ENCODE measurements at regions not wholly inside any gene's neighbourhood (a gene's known extent, or its start where the extent isn't known, plus 50 kb on each side); places are given as distances from the start of the nearest gene placed in this dataset.

- Mint-ChIP-seq H3K36me3 (ENCODE audit: low read depth) (no peaks in the 10 kb centered on the region), H3K27me3 (ENCODE audit: low read depth) (peaks cover 30% of the 10 kb centered on the region), H3K27ac (no peak overlapping the region), H3K9me3 (no peaks in the 10 kb centered on the region), H3K4me3 (ENCODE audit: low read depth) (no peak overlapping the region), H3K4me1 (ENCODE audit: low read depth) (no peaks in the 10 kb centered on the region)
- DNase-seq (ENCODE audit: low spot score): no peak
- intact Hi-C loops (cut with micrococcal nuclease): no loop called here
These were observed 112.4 kb upstream of the SLC38A4 start for GRCh38 chr12:46938071-46938678.

GRCh38 chr12:46941981-46942380, 116.2 kb upstream of the SLC38A4 start:
- H3K9me3 Mint-ChIP-seq: no peaks in the 10 kb centered on the region
- H3K4me1 Mint-ChIP-seq (ENCODE audit: low read depth): no peaks in the 10 kb centered on the region
- intact Hi-C loops (cut with micrococcal nuclease): no loop called here
- H3K4me3 Mint-ChIP-seq (ENCODE audit: low read depth): no peak overlapping the region
- H3K36me3 Mint-ChIP-seq (ENCODE audit: low read depth): no peaks in the 10 kb centered on the region
- peaks cover 10% of the 10 kb centered on the region for H3K27me3 Mint-ChIP-seq (ENCODE audit: low read depth)
- H3K27ac Mint-ChIP-seq: no peak overlapping the region
- no peak for DNase-seq (ENCODE audit: low spot score)

- H3K36me3 Mint-ChIP-seq (ENCODE audit: low read depth): no peaks in the 10 kb centered on the region
- no peak overlapping the region for H3K4me3 Mint-ChIP-seq (ENCODE audit: low read depth)
- no peaks in the 10 kb centered on the region for H3K9me3 Mint-ChIP-seq
- intact Hi-C loops (cut with micrococcal nuclease): no loop called here
- DNase-seq (ENCODE audit: low spot score): no peak
- H3K27ac Mint-ChIP-seq: no peak overlapping the region
- peaks cover 8% of the 10 kb centered on the region for H3K27me3 Mint-ChIP-seq (ENCODE audit: low read depth)
- H3K4me1 Mint-ChIP-seq (ENCODE audit: low read depth): no peaks in the 10 kb centered on the region
These were observed 116.8 kb upstream of the SLC38A4 start for GRCh38 chr12:46942579-46942978.

GRCh38 chr12:46944088-46944487, 118.3 kb upstream of the SLC38A4 start:
- Mint-ChIP-seq H3K4me1 (ENCODE audit: low read depth) (no peaks in the 10 kb centered on the region), H3K9me3 (no peaks in the 10 kb centered on the region), H3K27ac (no peak overlapping the region), H3K36me3 (ENCODE audit: low read depth) (no peaks in the 10 kb centered on the region), H3K4me3 (ENCODE audit: low read depth) (no peak overlapping the region), H3K27me3 (ENCODE audit: low read depth) (no peaks in the 10 kb centered on the region)
- intact Hi-C loops (cut with micrococcal nuclease): no loop called here
- DNase-seq (ENCODE audit: low spot score): no peak

- no peak overlapping the region for H3K27ac Mint-ChIP-seq
- intact Hi-C loops (cut with micrococcal nuclease): no loop called here
- DNase-seq (ENCODE audit: low spot score): no peak
- H3K4me1 Mint-ChIP-seq (ENCODE audit: low read depth): no peaks in the 10 kb centered on the region
- no peak overlapping the region for H3K4me3 Mint-ChIP-seq (ENCODE audit: low read depth)
- no peaks in the 10 kb centered on the region for H3K36me3 Mint-ChIP-seq (ENCODE audit: low read depth)
- no peaks in the 10 kb centered on the region for H3K9me3 Mint-ChIP-seq
- no peaks in the 10 kb centered on the region for H3K27me3 Mint-ChIP-seq (ENCODE audit: low read depth)
These were observed 119.0 kb upstream of the SLC38A4 start for GRCh38 chr12:46944771-46945170.

- intact Hi-C loops (cut with micrococcal nuclease): no loop called here
- no peaks in the 10 kb centered on the region for H3K36me3 Mint-ChIP-seq (ENCODE audit: low read depth)
- H3K4me1 Mint-ChIP-seq (ENCODE audit: low read depth): no peaks in the 10 kb centered on the region
These were observed 119.8 kb upstream of the SLC38A4 start for GRCh38 chr12:46945591-46945990.

GRCh38 chr12:46946137-46946536, 120.3 kb upstream of the SLC38A4 start:
- no peaks in the 10 kb centered on the region for H3K27me3 Mint-ChIP-seq (ENCODE audit: low read depth)
- H3K4me3 Mint-ChIP-seq (ENCODE audit: low read depth): no peak overlapping the region
- H3K9me3 Mint-ChIP-seq: no peaks in the 10 kb centered on the region
- no peak overlapping the region for H3K27ac Mint-ChIP-seq
- intact Hi-C loops (cut with micrococcal nuclease): no loop called here
- H3K4me1 Mint-ChIP-seq (ENCODE audit: low read depth): no peaks in the 10 kb centered on the region
- no peaks in the 10 kb centered on the region for H3K36me3 Mint-ChIP-seq (ENCODE audit: low read depth)
- DNase-seq (ENCODE audit: low spot score): no peak

More at GRCh38 chr12:46945591-46945990, 119.8 kb upstream of the SLC38A4 start:
- Mint-ChIP-seq H3K4me3 (ENCODE audit: low read depth) (no peak overlapping the region), H3K9me3 (no peaks in the 10 kb centered on the region), H3K27ac (no peak overlapping the region), H3K27me3 (ENCODE audit: low read depth) (no peaks in the 10 kb centered on the region)
- no peak for DNase-seq (ENCODE audit: low spot score)

- H3K36me3 Mint-ChIP-seq (ENCODE audit: low read depth): no peaks in the 10 kb centered on the region
- no peak overlapping the region for H3K27ac Mint-ChIP-seq
- H3K27me3 Mint-ChIP-seq (ENCODE audit: low read depth): peaks cover 4% of the 10 kb centered on the region
These were observed 123.2 kb upstream of the SLC38A4 start for GRCh38 chr12:46948936-46949545.

GRCh38 chr12:46950094-46950493, 124.3 kb upstream of the SLC38A4 start:
- Mint-ChIP-seq H3K27me3 (ENCODE audit: low read depth) (peaks cover 4% of the 10 kb centered on the region), H3K36me3 (ENCODE audit: low read depth) (no peaks in the 10 kb centered on the region), H3K4me1 (ENCODE audit: low read depth) (peaks cover 1% of the 10 kb centered on the region), H3K27ac (no peak overlapping the region), H3K4me3 (ENCODE audit: low read depth) (no peak overlapping the region), H3K9me3 (no peaks in the 10 kb centered on the region)
- DNase-seq (ENCODE audit: low spot score): no peak
- intact Hi-C loops (cut with micrococcal nuclease): no loop called here

More at GRCh38 chr12:46948936-46949545, 123.2 kb upstream of the SLC38A4 start:
- no peak overlapping the region for H3K4me3 Mint-ChIP-seq (ENCODE audit: low read depth)
- intact Hi-C loops (cut with micrococcal nuclease): no loop called here
- no peaks in the 10 kb centered on the region for H3K9me3 Mint-ChIP-seq
- H3K4me1 Mint-ChIP-seq (ENCODE audit: low read depth): peaks cover 1% of the 10 kb centered on the region
- no peak for DNase-seq (ENCODE audit: low spot score)

- no peak for DNase-seq (ENCODE audit: low spot score)
- H3K27me3 Mint-ChIP-seq (ENCODE audit: low read depth): peaks cover 6% of the 10 kb centered on the region
- no peaks in the 10 kb centered on the region for H3K36me3 Mint-ChIP-seq (ENCODE audit: low read depth)
- H3K4me3 Mint-ChIP-seq (ENCODE audit: low read depth): no peak overlapping the region
- H3K9me3 Mint-ChIP-seq: no peaks in the 10 kb centered on the region
- H3K27ac Mint-ChIP-seq: no peak overlapping the region
- intact Hi-C loops (cut with micrococcal nuclease): no loop called here
- peaks cover 1% of the 10 kb centered on the region for H3K4me1 Mint-ChIP-seq (ENCODE audit: low read depth)
These were observed 126.4 kb upstream of the PCED1B start for GRCh38 chr12:46952880-46953483.

- intact Hi-C loops (cut with micrococcal nuclease): no loop called here
These were observed 122.9 kb upstream of the PCED1B start for GRCh38 chr12:46956451-46957035.

GRCh38 chr12:46958053-46958452, 121.4 kb upstream of the PCED1B start:
- no peak overlapping the region for H3K27ac Mint-ChIP-seq
- no peak overlapping the region for H3K4me3 Mint-ChIP-seq (ENCODE audit: low read depth)
- no peaks in the 10 kb centered on the region for H3K9me3 Mint-ChIP-seq
- H3K4me1 Mint-ChIP-seq (ENCODE audit: low read depth): peaks cover 1% of the 10 kb centered on the region
- no peaks in the 10 kb centered on the region for H3K36me3 Mint-ChIP-seq (ENCODE audit: low read depth)
- DNase-seq (ENCODE audit: low spot score): no peak
- peaks cover 2% of the 10 kb centered on the region for H3K27me3 Mint-ChIP-seq (ENCODE audit: low read depth)
- intact Hi-C loops (cut with micrococcal nuclease): no loop called here

More at GRCh38 chr12:46956451-46957035, 122.9 kb upstream of the PCED1B start:
- no peaks in the 10 kb centered on the region for H3K9me3 Mint-ChIP-seq
- H3K4me1 Mint-ChIP-seq (ENCODE audit: low read depth): peaks cover 1% of the 10 kb centered on the region
- H3K36me3 Mint-ChIP-seq (ENCODE audit: low read depth): no peaks in the 10 kb centered on the region
- no peak overlapping the region for H3K4me3 Mint-ChIP-seq (ENCODE audit: low read depth)
- DNase-seq (ENCODE audit: low spot score): no peak
- peaks cover 6% of the 10 kb centered on the region for H3K27me3 Mint-ChIP-seq (ENCODE audit: low read depth)
- no peak overlapping the region for H3K27ac Mint-ChIP-seq

All from activated T-helper 2 cell treated with anti-CD3 and anti-CD28 coated beads, Interferon-gamma antibody, Interleukin-2, Interleukin-4, amounts not matched to agents 10 μg/mL and 5 μg/mL and 100 μg/mL, durations not matched to agents 14 hours and 24 hours and 36 hours (primary cell).